SJCRH30 (cell line): ENCODE measurements at regions not wholly inside any gene's neighbourhood (a gene's known extent, or its start where the extent isn't known, plus 50 kb on each side); places are given as distances from the start of the nearest gene placed in this dataset.

Experiments used
- DNase-seq, 2 experiments: peaks; one replicate each; pipeline ENCODE4 v3.0.0-alpha.2; 2015 to 2020
- H3K27ac ChIP-seq: fragments of 250-450 bp; sonication (Bioruptor Pico); 2 replicates; pipeline ENCODE4 v1.5.1; 2020; ENCODE audit warnings: mild to moderate bottlenecking, moderate library complexity
- H3K27me3 ChIP-seq: fragments of 250-450 bp; sonication (Bioruptor Pico); 2 replicates; pipeline ENCODE4 v1.5.1; 2020; ENCODE audit warnings: mild to moderate bottlenecking, moderate library complexity
- H3K36me3 ChIP-seq: fragments of 250-450 bp; sonication (Bioruptor Pico); 2 replicates; pipeline ENCODE4 v1.5.1; 2020; ENCODE audit warnings: mild to moderate bottlenecking, moderate library complexity
- H3K4me1 ChIP-seq: fragments of 250-450 bp; sonication (Bioruptor Pico); 2 replicates; pipeline ENCODE4 v1.5.1; 2020; ENCODE audit warnings: mild to moderate bottlenecking, moderate library complexity
- H3K4me3 ChIP-seq: fragments of 250-450 bp; sonication (Bioruptor Pico); 2 replicates; pipeline ENCODE4 v1.5.1; 2020; ENCODE audit warnings: mild to moderate bottlenecking, moderate library complexity
- H3K9me3 ChIP-seq: fragments of 250-450 bp; sonication (Bioruptor Pico); replicated peaks from 2 replicates; pipeline ENCODE4 v1.5.1; 2020; ENCODE audit warnings: mild to moderate bottlenecking, moderate library complexity

GRCh38 chr4:179941911-179942310, 2301.3 kb upstream of the TENM3 start:
- no peak for DNase-seq
- H3K27me3 ChIP-seq = no peaks in the 10 kb centered on the region
- no peaks in the 10 kb centered on the region for H3K36me3 ChIP-seq
- no peaks in the 10 kb centered on the region for H3K9me3 ChIP-seq
- no peak overlapping the region for H3K27ac ChIP-seq
- H3K4me1 ChIP-seq = no peaks in the 10 kb centered on the region
- H3K4me3 ChIP-seq = no peak overlapping the region

- no peaks in the 10 kb centered on the region for H3K27me3 ChIP-seq
- H3K4me1 ChIP-seq = no peaks in the 10 kb centered on the region
- H3K27ac ChIP-seq = no peak overlapping the region
- H3K4me3 ChIP-seq = no peak overlapping the region
- no peaks in the 10 kb centered on the region for H3K36me3 ChIP-seq
- DNase-seq = no peak
- no peaks in the 10 kb centered on the region for H3K9me3 ChIP-seq
Measured at GRCh38 chr4:179976777-179977176, 2266.4 kb upstream of the TENM3 start.

- no peaks in the 10 kb centered on the region for H3K4me1 ChIP-seq
- no peak overlapping the region for H3K4me3 ChIP-seq
- no peaks in the 10 kb centered on the region for H3K9me3 ChIP-seq
- H3K27me3 ChIP-seq = no peaks in the 10 kb centered on the region
- no peak for DNase-seq
- no peak overlapping the region for H3K27ac ChIP-seq
- H3K36me3 ChIP-seq = no peaks in the 10 kb centered on the region
Measured at GRCh38 chr4:179977378-179977777, 2265.8 kb upstream of the TENM3 start.

GRCh38 chr4:179981161-179981560, 2262.0 kb upstream of the TENM3 start:
- Histone ChIP-seq H3K9me3 (no peaks in the 10 kb centered on the region), H3K27ac (no peak overlapping the region), H3K36me3 (no peaks in the 10 kb centered on the region), H3K4me1 (no peaks in the 10 kb centered on the region), H3K27me3 (no peaks in the 10 kb centered on the region), H3K4me3 (no peak overlapping the region)
- no peak for DNase-seq

- no peak overlapping the region for H3K4me3 ChIP-seq
- H3K27me3 ChIP-seq = no peaks in the 10 kb centered on the region
- no peaks in the 10 kb centered on the region for H3K36me3 ChIP-seq
- no peak overlapping the region for H3K27ac ChIP-seq
- no peak for DNase-seq
- no peaks in the 10 kb centered on the region for H3K4me1 ChIP-seq
- no peaks in the 10 kb centered on the region for H3K9me3 ChIP-seq
Measured at GRCh38 chr4:179989975-179990374, 2253.2 kb upstream of the TENM3 start.

- H3K27me3 ChIP-seq = no peaks in the 10 kb centered on the region
- H3K36me3 ChIP-seq = no peaks in the 10 kb centered on the region
- DNase-seq = no peak
- no peak overlapping the region for H3K4me3 ChIP-seq
- no peaks in the 10 kb centered on the region for H3K4me1 ChIP-seq
- H3K9me3 ChIP-seq = no peaks in the 10 kb centered on the region
- H3K27ac ChIP-seq = no peak overlapping the region
Measured at GRCh38 chr4:180009316-180009715, 2233.9 kb upstream of the TENM3 start.

GRCh38 chr4:180028682-180029081, 2214.5 kb upstream of the TENM3 start:
- no peaks in the 10 kb centered on the region for H3K36me3 ChIP-seq
- DNase-seq = peak; percentile 17 to 46
- no peak overlapping the region for H3K4me3 ChIP-seq
- no peaks in the 10 kb centered on the region for H3K27me3 ChIP-seq
- H3K27ac ChIP-seq = no peak overlapping the region
- no peaks in the 10 kb centered on the region for H3K9me3 ChIP-seq
- H3K4me1 ChIP-seq = no peaks in the 10 kb centered on the region

GRCh38 chr4:180031330-180031729, 2211.9 kb upstream of the TENM3 start:
- Histone ChIP-seq H3K27ac (no peak overlapping the region), H3K4me1 (no peaks in the 10 kb centered on the region), H3K27me3 (no peaks in the 10 kb centered on the region), H3K4me3 (no peak overlapping the region), H3K9me3 (no peaks in the 10 kb centered on the region), H3K36me3 (no peaks in the 10 kb centered on the region)
- no peak for DNase-seq

- Histone ChIP-seq H3K4me1 (no peaks in the 10 kb centered on the region), H3K27me3 (no peaks in the 10 kb centered on the region), H3K4me3 (no peak overlapping the region), H3K27ac (no peak overlapping the region), H3K36me3 (no peaks in the 10 kb centered on the region), H3K9me3 (no peaks in the 10 kb centered on the region)
- no peak for DNase-seq
Measured at GRCh38 chr4:180041576-180041975, 2201.6 kb upstream of the TENM3 start.

GRCh38 chr4:180052629-180053028, 2190.6 kb upstream of the TENM3 start:
- H3K4me3 ChIP-seq = no peak overlapping the region
- H3K36me3 ChIP-seq = no peaks in the 10 kb centered on the region
- H3K27ac ChIP-seq = no peak overlapping the region
- H3K9me3 ChIP-seq = no peaks in the 10 kb centered on the region
- H3K27me3 ChIP-seq = no peaks in the 10 kb centered on the region
- DNase-seq = no peak
- no peaks in the 10 kb centered on the region for H3K4me1 ChIP-seq

GRCh38 chr4:180054291-180054690, 2188.9 kb upstream of the TENM3 start:
- no peak for DNase-seq
- no peaks in the 10 kb centered on the region for H3K9me3 ChIP-seq

GRCh38 chr4:180057299-180057721, 2185.9 kb upstream of the TENM3 start:
- H3K27me3 ChIP-seq = no peaks in the 10 kb centered on the region
- H3K4me3 ChIP-seq = peak overlapping the region; percentile 60
- H3K27ac ChIP-seq = no peak overlapping the region
- no peaks in the 10 kb centered on the region for H3K36me3 ChIP-seq
- H3K9me3 ChIP-seq = no peaks in the 10 kb centered on the region
- peak in 1 of 2 experiments; percentile 2 for DNase-seq
- H3K4me1 ChIP-seq = no peaks in the 10 kb centered on the region

More at GRCh38 chr4:180054291-180054690, 2188.9 kb upstream of the TENM3 start:
- Histone ChIP-seq H3K27ac (no peak overlapping the region), H3K4me1 (no peaks in the 10 kb centered on the region), H3K4me3 (no peak overlapping the region), H3K27me3 (no peaks in the 10 kb centered on the region), H3K36me3 (no peaks in the 10 kb centered on the region)

GRCh38 chr4:180057891-180058671, 2185.1 kb upstream of the TENM3 start:
- Histone ChIP-seq H3K4me3 (peak overlapping the region; percentile 60), H3K9me3 (no peaks in the 10 kb centered on the region), H3K4me1 (no peaks in the 10 kb centered on the region), H3K36me3 (no peaks in the 10 kb centered on the region), H3K27ac (no peak overlapping the region), H3K27me3 (no peaks in the 10 kb centered on the region)
- DNase-seq = peak; percentile 8 to 20

- no peak overlapping the region for H3K27ac ChIP-seq
- H3K4me3 ChIP-seq = peak overlapping the region; percentile 60
- H3K9me3 ChIP-seq = no peaks in the 10 kb centered on the region
- no peaks in the 10 kb centered on the region for H3K27me3 ChIP-seq
- DNase-seq = peak; percentile 19 to 39
- H3K4me1 ChIP-seq = no peaks in the 10 kb centered on the region
- H3K36me3 ChIP-seq = no peaks in the 10 kb centered on the region
Measured at GRCh38 chr4:180058691-180059215, 2184.4 kb upstream of the TENM3 start.

- Histone ChIP-seq H3K4me3 (peak overlapping the region; percentile 60), H3K27ac (no peak overlapping the region), H3K4me1 (no peaks in the 10 kb centered on the region), H3K27me3 (no peaks in the 10 kb centered on the region), H3K9me3 (no peaks in the 10 kb centered on the region), H3K36me3 (no peaks in the 10 kb centered on the region)
- DNase-seq = peak in 1 of 2 experiments; percentile 16
Measured at GRCh38 chr4:180059216-180059881, 2183.9 kb upstream of the TENM3 start.
